HEK293 (cell line): ENCODE measurements at regions not wholly inside any gene's neighbourhood (a gene's known extent, or its start where the extent isn't known, plus 50 kb on each side); places are given as distances from the start of the nearest gene placed in this dataset.

ENCODE experiments used
- CTCF ChIA-PET: fragments of 350-600 bp; formaldehyde crosslinking; extraction: SDS; loops from one replicate; lab custom pipeline; 2021; ENCODE audit warnings: antibody characterized with exemption; lab: Yijun Ruan, JAX
- POLR2A ChIA-PET: fragments of 300-600 bp; formaldehyde crosslinking; extraction: SDS; loops from one replicate; lab custom pipeline; 2020; ENCODE audit warnings: antibody characterized with exemption, inconsistent platforms; lab: Yijun Ruan, JAX
- H3K27ac ChIP-seq: fragments of 200-500 bp; sonication (Bioruptor generic); 2 replicates; pipeline ENCODE4 v1.5.1; 2014; ENCODE audit warnings: low read depth, low read length, control low read depth, inconsistent platforms; ENCODE audit errors: extremely low read depth
- H3K36me3 ChIP-seq, 2 experiments: fragments of 200-500 bp in 1 of 2; sonication (Bioruptor generic) in 1 of 2; 1 replicate in 1 of 2; 2 replicates in 1 of 2; pipeline ENCODE4 v1.5.1; 2014 to 2017; ENCODE audit warnings: inconsistent platforms in 2 of 2, low read length in 2 of 2; ENCODE audit not compliant: control insufficient read depth in 2 of 2, insufficient read depth in 1 of 2
- H3K4me1 ChIP-seq: fragments of 200-500 bp; sonication (Bioruptor generic); 2 replicates; pipeline ENCODE4 v1.5.1; 2014; ENCODE audit warnings: mild to moderate bottlenecking, low read length, inconsistent platforms; ENCODE audit not compliant: control insufficient read depth, insufficient read depth
- H3K4me3 ChIP-seq: 2 replicates; pipeline ENCODE4 v1.5.1; 2011; ENCODE audit warnings: low read depth, mild to moderate bottlenecking, control low read depth, low read length, moderate library complexity
- H3K9me3 ChIP-seq: fragments of 200-500 bp; sonication (Bioruptor generic); 2 replicates; pipeline ENCODE4 v1.5.1; 2014; ENCODE audit warnings: low read depth, low read length, inconsistent platforms; ENCODE audit not compliant: control insufficient read depth, insufficient read depth
- FEZF1 ChIP-seq: fragments of 450-650 bp; formaldehyde crosslinking; IDR thresholded peaks from 2 replicates; pipeline ENCODE4 v1.5.1; 2016; ENCODE audit warnings: missing biosample characterization, missing genetic modification characterization
- SP7 ChIP-seq: fragments of 450-650 bp; formaldehyde crosslinking; IDR thresholded peaks from 2 replicates; pipeline ENCODE4 v1.5.1; 2016; ENCODE audit warnings: missing biosample characterization, missing genetic modification characterization
- ZNF121 ChIP-seq: fragments of 450-650 bp; formaldehyde crosslinking; IDR thresholded peaks from 2 replicates; pipeline ENCODE4 v1.5.1; 2016; ENCODE audit warnings: missing biosample characterization, missing genetic modification characterization
- ZNF169 ChIP-seq: fragments of 450-650 bp; formaldehyde crosslinking; IDR thresholded peaks from 2 replicates; pipeline ENCODE4 v1.5.1; 2016; ENCODE audit warnings: missing biosample characterization, missing genetic modification characterization
- ZNF239 ChIP-seq: fragments of 450-650 bp; formaldehyde crosslinking; IDR thresholded peaks from 2 replicates; pipeline ENCODE4 v1.5.1; 2016; ENCODE audit warnings: missing biosample characterization, missing genetic modification characterization
- ZNF274 ChIP-seq, 2 experiments: fragments of 200-500 bp in 1 of 2; fragments of 450-650 bp in 1 of 2; sonication (Bioruptor generic) in 1 of 2; formaldehyde crosslinking in 1 of 2; IDR thresholded peaks; 2 replicates each; pipeline versions ENCODE4 v1.5.1 to v1.6.1; 2014 to 2016; ENCODE audit warnings: borderline replicate concordance in 1 of 2, inconsistent platforms in 1 of 2, low read length in 1 of 2, missing biosample characterization in 1 of 2, missing genetic modification characterization in 1 of 2
- ZNF302 ChIP-seq: fragments of 450-650 bp; formaldehyde crosslinking; IDR thresholded peaks from 2 replicates; pipeline ENCODE4 v1.5.1; 2016; ENCODE audit warnings: missing biosample characterization, missing genetic modification characterization, low read depth
- ZNF473 ChIP-seq: fragments of 450-650 bp; formaldehyde crosslinking; IDR thresholded peaks from 2 replicates; pipeline ENCODE4 v1.5.1; 2017; ENCODE audit warnings: missing biosample characterization, missing genetic modification characterization
- ZNF660 ChIP-seq: fragments of 450-650 bp; IDR thresholded peaks from 2 replicates; pipeline ENCODE4 v1.5.1; 2018; ENCODE audit warnings: missing biosample characterization, mild to moderate bottlenecking, missing genetic modification characterization
- ZNF670 ChIP-seq: fragments of 450-650 bp; formaldehyde crosslinking; IDR thresholded peaks from 2 replicates; pipeline ENCODE4 v1.5.1; 2016; ENCODE audit warnings: missing biosample characterization, missing genetic modification characterization, low read depth
- ZNF837 ChIP-seq: fragments of 450-650 bp; formaldehyde crosslinking; IDR thresholded peaks from 2 replicates; pipeline ENCODE4 v1.5.1; 2016; ENCODE audit warnings: missing biosample characterization, missing genetic modification characterization
- ZSCAN23 ChIP-seq: fragments of 450-650 bp; formaldehyde crosslinking; IDR thresholded peaks from 2 replicates; pipeline ENCODE4 v1.5.1; 2016; ENCODE audit warnings: missing biosample characterization, missing genetic modification characterization
- TF ChIP-seq, protein P1 (sequence below): fragments of 450-650 bp; formaldehyde crosslinking; IDR thresholded peaks from 2 replicates; pipeline ENCODE4 v1.5.1; 2017; ENCODE audit warnings: missing biosample characterization, missing genetic modification characterization
- TF ChIP-seq, protein P2 (sequence below): fragments of 450-650 bp; formaldehyde crosslinking; IDR thresholded peaks from 2 replicates; pipeline ENCODE4 v1.5.1; 2016; ENCODE audit warnings: missing biosample characterization, missing genetic modification characterization
- TF ChIP-seq, protein P3 (sequence below): fragments of 450-650 bp; formaldehyde crosslinking; IDR thresholded peaks from 2 replicates; pipeline ENCODE4 v1.5.1; 2016; ENCODE audit warnings: missing biosample characterization, missing genetic modification characterization
- TF ChIP-seq, protein P4 (sequence below): fragments of 450-650 bp; formaldehyde crosslinking; IDR thresholded peaks from 2 replicates; pipeline ENCODE4 v1.5.1; 2017; ENCODE audit warnings: missing biosample characterization, missing genetic modification characterization
- TF ChIP-seq, protein P5 (sequence below): fragments of 450-650 bp; formaldehyde crosslinking; IDR thresholded peaks from 2 replicates; pipeline ENCODE4 v1.5.1; 2016; ENCODE audit warnings: missing biosample characterization, missing genetic modification characterization, borderline replicate concordance
- TF ChIP-seq, protein P6 (sequence below): fragments of 450-650 bp; formaldehyde crosslinking; IDR thresholded peaks from 2 replicates; pipeline ENCODE4 v1.5.1; 2016; ENCODE audit warnings: missing biosample characterization, missing genetic modification characterization
- TF ChIP-seq, protein P7 (sequence below): fragments of 450-650 bp; formaldehyde crosslinking; IDR thresholded peaks from 2 replicates; pipeline ENCODE4 v1.5.1; 2017; ENCODE audit warnings: missing biosample characterization, missing genetic modification characterization
- TF ChIP-seq, protein P8 (sequence below): fragments of 450-650 bp; formaldehyde crosslinking; IDR thresholded peaks from 2 replicates; pipeline ENCODE4 v1.5.1; 2016; ENCODE audit warnings: missing biosample characterization, missing genetic modification characterization
- TF ChIP-seq, protein P9 (sequence below): fragments of 450-650 bp; formaldehyde crosslinking; IDR thresholded peaks from 2 replicates; pipeline ENCODE4 v1.5.1; 2016; ENCODE audit warnings: missing biosample characterization, missing genetic modification characterization

DNA sequence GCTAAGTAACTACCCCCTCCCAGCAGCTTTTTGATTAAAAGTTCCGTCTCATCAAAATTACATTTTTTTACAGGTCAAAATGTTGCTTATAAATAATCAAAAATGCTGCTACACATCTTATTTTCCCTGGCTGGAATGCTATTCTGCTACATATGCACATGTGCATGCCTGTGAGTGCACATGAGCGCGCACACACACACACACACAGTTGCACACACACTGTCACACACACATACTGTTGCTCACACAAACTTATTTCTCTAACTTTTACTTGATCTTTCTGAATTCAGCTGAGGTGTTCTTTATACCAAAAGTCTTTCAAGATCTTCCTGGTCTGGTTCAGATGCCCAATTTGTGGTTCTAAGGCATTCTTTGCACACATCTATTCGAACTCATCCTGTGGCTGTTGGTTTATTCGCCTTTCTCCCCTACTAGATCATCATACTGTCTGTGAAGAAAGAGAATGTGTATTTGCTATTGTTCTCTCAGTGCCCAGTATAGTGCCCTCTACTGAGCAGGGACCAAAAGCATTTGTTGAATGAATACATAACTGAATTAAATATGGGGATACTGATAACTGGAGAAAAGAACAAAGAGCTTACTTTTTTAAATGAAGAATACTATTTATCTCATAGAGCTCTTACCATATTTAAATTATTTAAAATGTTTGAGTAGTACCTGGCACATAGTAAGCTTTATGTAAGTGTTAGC, 68.1 kb upstream of the CCDC179 start:
- Histone ChIP-seq H3K4me1 (no peaks in the 10 kb centered on the region), H3K4me3 (no peak overlapping the region), H3K9me3 (no peaks in the 10 kb centered on the region), H3K36me3 (no peaks in the 10 kb centered on the region), H3K27ac (no peak overlapping the region)
- TF ChIP-seq ZNF660 (tag by site-specific recombination) (no peak), SP7 (tag by site-specific recombination) (no peak)
- TF ChIP-seq, protein P1, sequence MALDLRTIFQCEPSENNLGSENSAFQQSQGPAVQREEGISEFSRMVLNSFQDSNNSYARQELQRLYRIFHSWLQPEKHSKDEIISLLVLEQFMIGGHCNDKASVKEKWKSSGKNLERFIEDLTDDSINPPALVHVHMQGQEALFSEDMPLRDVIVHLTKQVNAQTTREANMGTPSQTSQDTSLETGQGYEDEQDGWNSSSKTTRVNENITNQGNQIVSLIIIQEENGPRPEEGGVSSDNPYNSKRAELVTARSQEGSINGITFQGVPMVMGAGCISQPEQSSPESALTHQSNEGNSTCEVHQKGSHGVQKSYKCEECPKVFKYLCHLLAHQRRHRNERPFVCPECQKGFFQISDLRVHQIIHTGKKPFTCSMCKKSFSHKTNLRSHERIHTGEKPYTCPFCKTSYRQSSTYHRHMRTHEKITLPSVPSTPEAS (tag by site-specific recombination) = peak; percentile 52; the same call in 1 of the 2 replicates
- CTCF ChIA-PET = interaction anchor here (0.6 to 2.1 kb wide), 5 partner anchors 10 to 1964 kb away, joined by 3 to 19 read pairs (median 3); no protein-coding TSS in a partner anchor
- POLR2A ChIA-PET = no interaction called here

DNA sequence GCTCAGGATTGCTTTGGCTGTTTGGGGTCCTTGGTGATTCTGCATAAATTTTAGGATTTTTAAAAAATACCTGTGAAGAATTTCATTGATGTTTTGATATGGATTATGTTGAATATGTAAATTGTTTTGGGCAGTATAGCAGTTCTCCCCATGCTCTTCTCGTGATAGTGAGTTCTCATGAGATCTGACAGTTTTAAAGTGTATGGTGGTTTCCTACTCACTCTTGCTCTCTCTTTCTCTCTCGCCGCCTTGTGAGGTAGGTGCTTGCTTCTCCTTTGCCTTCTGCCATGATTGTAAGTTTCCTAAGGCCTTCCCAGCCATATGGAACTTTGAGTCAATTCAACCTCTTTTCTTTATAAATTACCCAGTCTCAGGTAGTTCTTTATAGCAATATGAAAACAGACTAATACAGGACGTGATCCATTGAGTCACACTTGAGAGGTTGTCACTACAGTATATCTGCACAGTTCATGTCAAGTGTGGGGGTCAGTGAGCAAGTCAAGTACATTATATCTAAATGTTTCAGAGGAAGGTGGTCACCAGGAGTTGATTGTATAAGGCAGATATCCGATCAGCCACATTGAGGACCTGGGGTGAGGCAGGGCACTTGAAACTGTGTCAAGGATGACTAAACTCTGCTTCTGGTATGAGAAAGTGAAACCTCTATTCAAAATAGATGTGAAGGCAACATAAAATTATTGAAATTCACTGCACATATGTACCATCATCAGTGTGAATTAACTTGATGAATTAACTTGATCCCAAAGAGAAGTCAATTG, 70.7 kb upstream of the CCDC179 start:
- Histone ChIP-seq H3K9me3 (no peaks in the 10 kb centered on the region), H3K36me3 (no peaks in the 10 kb centered on the region), H3K4me1 (no peaks in the 10 kb centered on the region), H3K4me3 (no peak overlapping the region), H3K27ac (no peak overlapping the region)
- CTCF ChIA-PET = no interaction called here
- POLR2A ChIA-PET = no interaction called here
- TF ChIP-seq, protein P2, sequence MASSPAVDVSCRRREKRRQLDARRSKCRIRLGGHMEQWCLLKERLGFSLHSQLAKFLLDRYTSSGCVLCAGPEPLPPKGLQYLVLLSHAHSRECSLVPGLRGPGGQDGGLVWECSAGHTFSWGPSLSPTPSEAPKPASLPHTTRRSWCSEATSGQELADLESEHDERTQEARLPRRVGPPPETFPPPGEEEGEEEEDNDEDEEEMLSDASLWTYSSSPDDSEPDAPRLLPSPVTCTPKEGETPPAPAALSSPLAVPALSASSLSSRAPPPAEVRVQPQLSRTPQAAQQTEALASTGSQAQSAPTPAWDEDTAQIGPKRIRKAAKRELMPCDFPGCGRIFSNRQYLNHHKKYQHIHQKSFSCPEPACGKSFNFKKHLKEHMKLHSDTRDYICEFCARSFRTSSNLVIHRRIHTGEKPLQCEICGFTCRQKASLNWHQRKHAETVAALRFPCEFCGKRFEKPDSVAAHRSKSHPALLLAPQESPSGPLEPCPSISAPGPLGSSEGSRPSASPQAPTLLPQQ = no peak
- TF ChIP-seq, protein P3, sequence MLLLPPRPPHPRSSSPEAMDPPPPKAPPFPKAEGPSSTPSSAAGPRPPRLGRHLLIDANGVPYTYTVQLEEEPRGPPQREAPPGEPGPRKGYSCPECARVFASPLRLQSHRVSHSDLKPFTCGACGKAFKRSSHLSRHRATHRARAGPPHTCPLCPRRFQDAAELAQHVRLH (tag by site-specific recombination) = no peak
- TF ChIP-seq ZSCAN23 (no peak), FEZF1 (tag by site-specific recombination) (no peak), ZNF239 (tag by site-specific recombination) (no peak), ZNF670 (tag by site-specific recombination) (no peak), ZNF473 (no peak), ZNF302 (tag by site-specific recombination) (no peak), ZNF837 (tag by site-specific recombination) (no peak), ZNF169 (tag by site-specific recombination) (no peak), ZNF274 (IDR thresholded peaks at IDR 0.05; ENCODE audit: low read length) (no peak), ZNF274 (tag by site-specific recombination; IDR thresholded peaks at IDR 0.05; ENCODE audit: borderline replicate concordance) (no peak), ZNF121 (tag by site-specific recombination) (no peak)
- TF ChIP-seq, protein P4, sequence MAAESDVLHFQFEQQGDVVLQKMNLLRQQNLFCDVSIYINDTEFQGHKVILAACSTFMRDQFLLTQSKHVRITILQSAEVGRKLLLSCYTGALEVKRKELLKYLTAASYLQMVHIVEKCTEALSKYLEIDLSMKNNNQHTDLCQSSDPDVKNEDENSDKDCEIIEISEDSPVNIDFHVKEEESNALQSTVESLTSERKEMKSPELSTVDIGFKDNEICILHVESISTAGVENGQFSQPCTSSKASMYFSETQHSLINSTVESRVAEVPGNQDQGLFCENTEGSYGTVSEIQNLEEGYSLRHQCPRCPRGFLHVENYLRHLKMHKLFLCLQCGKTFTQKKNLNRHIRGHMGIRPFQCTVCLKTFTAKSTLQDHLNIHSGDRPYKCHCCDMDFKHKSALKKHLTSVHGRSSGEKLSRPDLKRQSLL = no peak
- TF ChIP-seq, protein P5, sequence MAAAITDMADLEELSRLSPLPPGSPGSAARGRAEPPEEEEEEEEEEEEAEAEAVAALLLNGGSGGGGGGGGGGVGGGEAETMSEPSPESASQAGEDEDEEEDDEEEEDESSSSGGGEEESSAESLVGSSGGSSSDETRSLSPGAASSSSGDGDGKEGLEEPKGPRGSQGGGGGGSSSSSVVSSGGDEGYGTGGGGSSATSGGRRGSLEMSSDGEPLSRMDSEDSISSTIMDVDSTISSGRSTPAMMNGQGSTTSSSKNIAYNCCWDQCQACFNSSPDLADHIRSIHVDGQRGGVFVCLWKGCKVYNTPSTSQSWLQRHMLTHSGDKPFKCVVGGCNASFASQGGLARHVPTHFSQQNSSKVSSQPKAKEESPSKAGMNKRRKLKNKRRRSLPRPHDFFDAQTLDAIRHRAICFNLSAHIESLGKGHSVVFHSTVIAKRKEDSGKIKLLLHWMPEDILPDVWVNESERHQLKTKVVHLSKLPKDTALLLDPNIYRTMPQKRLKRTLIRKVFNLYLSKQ (tag by site-specific recombination) = no peak
- TF ChIP-seq, protein P6, sequence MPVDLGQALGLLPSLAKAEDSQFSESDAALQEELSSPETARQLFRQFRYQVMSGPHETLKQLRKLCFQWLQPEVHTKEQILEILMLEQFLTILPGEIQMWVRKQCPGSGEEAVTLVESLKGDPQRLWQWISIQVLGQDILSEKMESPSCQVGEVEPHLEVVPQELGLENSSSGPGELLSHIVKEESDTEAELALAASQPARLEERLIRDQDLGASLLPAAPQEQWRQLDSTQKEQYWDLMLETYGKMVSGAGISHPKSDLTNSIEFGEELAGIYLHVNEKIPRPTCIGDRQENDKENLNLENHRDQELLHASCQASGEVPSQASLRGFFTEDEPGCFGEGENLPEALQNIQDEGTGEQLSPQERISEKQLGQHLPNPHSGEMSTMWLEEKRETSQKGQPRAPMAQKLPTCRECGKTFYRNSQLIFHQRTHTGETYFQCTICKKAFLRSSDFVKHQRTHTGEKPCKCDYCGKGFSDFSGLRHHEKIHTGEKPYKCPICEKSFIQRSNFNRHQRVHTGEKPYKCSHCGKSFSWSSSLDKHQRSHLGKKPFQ (tag by site-specific recombination) = no peak
- TF ChIP-seq, protein P7, sequence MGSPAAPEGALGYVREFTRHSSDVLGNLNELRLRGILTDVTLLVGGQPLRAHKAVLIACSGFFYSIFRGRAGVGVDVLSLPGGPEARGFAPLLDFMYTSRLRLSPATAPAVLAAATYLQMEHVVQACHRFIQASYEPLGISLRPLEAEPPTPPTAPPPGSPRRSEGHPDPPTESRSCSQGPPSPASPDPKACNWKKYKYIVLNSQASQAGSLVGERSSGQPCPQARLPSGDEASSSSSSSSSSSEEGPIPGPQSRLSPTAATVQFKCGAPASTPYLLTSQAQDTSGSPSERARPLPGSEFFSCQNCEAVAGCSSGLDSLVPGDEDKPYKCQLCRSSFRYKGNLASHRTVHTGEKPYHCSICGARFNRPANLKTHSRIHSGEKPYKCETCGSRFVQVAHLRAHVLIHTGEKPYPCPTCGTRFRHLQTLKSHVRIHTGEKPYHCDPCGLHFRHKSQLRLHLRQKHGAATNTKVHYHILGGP (tag by site-specific recombination) = no peak
- TF ChIP-seq, protein P8, sequence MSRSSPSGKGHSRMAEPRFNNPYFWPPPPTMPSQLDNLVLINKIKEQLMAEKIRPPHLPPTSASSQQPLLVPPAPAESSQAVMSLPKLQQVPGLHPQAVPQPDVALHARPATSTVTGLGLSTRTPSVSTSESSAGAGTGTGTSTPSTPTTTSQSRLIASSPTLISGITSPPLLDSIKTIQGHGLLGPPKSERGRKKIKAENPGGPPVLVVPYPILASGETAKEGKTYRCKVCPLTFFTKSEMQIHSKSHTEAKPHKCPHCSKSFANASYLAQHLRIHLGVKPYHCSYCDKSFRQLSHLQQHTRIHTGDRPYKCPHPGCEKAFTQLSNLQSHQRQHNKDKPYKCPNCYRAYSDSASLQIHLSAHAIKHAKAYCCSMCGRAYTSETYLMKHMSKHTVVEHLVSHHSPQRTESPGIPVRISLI (tag by site-specific recombination) = no peak
- TF ChIP-seq, protein P9, sequence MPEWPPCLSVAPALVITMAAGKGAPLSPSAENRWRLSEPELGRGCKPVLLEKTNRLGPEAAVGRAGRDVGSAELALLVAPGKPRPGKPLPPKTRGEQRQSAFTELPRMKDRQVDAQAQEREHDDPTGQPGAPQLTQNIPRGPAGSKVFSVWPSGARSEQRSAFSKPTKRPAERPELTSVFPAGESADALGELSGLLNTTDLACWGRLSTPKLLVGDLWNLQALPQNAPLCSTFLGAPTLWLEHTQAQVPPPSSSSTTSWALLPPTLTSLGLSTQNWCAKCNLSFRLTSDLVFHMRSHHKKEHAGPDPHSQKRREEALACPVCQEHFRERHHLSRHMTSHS (tag by site-specific recombination) = no peak
